ENCODE measurements at regions not wholly inside any gene's neighbourhood (a gene's known extent, or its start where the extent isn't known, plus 50 kb on each side); places are given as distances from the start of the nearest gene placed in this dataset.

DNA sequence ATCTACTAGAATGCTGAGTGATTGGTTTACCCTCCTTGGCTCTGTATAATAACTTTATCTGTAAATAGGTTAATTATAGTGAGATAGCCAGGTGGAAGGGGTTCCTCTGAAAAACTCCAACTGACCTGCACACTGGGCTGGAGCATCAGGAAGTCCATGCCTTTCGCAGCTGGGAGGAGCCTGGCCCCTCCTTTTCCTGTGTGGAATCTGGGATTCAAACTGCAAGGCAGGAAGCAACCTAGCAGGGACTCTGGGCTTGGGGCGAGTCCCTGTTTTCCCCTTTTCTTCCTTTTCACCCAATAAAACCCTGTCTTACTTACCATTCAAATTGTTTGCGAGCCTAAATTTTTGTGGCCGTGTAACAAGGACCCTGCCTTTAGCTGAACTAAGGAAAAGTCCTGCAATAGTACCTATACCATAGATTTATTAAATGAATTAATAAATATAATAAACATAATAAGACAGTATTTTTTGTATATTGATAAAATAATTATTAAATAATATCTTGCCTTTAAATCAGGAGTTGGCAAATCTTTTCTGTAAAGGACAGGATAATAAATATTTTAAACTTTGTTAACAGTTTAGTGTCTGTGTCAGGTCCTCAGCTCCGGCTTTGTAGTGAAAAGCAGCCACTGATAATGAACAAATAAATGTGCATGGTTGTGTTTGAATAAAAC, 406.2 kb upstream of the MMS22L start:
- no peak overlapping the region for H3K4me3 ChIP-seq
- no peaks in the 10 kb centered on the region for H3K27me3 ChIP-seq (ENCODE audit: low read depth)
- intact Hi-C loops (cut with DNase I) = no loop called here
- ATAC-seq (no peak), DNase-seq (no peak)
- no peaks in the 10 kb centered on the region for H3K36me3 ChIP-seq
- H3K4me1 ChIP-seq = no peaks in the 10 kb centered on the region
- H3K9me3 ChIP-seq = no peaks in the 10 kb centered on the region
- TF ChIP-seq, protein P1, sequence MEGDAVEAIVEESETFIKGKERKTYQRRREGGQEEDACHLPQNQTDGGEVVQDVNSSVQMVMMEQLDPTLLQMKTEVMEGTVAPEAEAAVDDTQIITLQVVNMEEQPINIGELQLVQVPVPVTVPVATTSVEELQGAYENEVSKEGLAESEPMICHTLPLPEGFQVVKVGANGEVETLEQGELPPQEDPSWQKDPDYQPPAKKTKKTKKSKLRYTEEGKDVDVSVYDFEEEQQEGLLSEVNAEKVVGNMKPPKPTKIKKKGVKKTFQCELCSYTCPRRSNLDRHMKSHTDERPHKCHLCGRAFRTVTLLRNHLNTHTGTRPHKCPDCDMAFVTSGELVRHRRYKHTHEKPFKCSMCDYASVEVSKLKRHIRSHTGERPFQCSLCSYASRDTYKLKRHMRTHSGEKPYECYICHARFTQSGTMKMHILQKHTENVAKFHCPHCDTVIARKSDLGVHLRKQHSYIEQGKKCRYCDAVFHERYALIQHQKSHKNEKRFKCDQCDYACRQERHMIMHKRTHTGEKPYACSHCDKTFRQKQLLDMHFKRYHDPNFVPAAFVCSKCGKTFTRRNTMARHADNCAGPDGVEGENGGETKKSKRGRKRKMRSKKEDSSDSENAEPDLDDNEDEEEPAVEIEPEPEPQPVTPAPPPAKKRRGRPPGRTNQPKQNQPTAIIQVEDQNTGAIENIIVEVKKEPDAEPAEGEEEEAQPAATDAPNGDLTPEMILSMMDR (IDR thresholded peaks at IDR 0.05) = no peak
- no peak overlapping the region for H3K27ac ChIP-seq

DNA sequence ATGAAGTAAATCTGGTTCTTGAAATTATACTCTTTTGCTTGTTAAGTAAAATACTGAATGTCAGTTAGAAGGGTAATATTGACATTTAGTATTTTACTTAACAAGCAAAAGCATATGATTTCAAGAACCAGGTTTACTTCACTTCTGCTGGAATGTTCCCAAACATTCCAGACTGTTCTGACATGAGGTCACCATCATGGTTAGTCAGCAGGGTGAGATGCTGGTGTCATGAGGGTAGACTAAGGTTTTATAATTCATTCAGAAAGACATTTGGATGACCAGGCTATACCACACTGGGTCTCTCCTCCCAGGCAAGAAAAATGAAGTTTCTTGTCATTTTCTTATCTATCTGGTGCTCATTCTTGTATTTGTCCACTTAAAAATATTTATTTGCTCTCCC, 414.4 kb upstream of the MMS22L start:
- TF ChIP-seq, protein P1 (IDR thresholded peaks at IDR 0.05) = no peak
- Histone ChIP-seq H3K27ac (no peak overlapping the region), H3K27me3 (ENCODE audit: low read depth) (no peaks in the 10 kb centered on the region), H3K4me1 (no peaks in the 10 kb centered on the region), H3K4me3 (no peak overlapping the region), H3K9me3 (no peaks in the 10 kb centered on the region), H3K36me3 (no peaks in the 10 kb centered on the region)
- no peak for ATAC-seq
- DNase-seq = no peak
- intact Hi-C loops (cut with DNase I) = no loop called here

DNA sequence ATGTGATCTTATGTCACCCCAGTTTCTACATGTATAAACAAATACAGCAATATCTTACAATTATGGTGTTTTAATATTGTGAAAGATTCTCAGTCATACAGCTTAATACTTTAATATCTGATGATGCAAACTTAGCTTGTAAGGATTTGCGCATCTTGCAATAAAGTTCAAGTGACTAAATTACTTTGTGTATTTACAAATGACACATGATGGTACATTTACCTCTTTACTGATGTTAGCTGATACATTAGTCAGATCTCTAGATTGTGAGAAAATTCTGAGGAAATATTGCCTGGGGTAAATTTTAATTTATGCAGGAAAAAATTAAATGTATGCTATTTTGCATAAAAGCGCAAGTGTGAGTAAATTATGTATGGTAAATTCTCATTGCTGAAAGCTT, 418.8 kb upstream of the MMS22L start:
- no peaks in the 10 kb centered on the region for H3K36me3 ChIP-seq
- H3K27ac ChIP-seq = no peak overlapping the region
- no peak for DNase-seq
- no peaks in the 10 kb centered on the region for H3K27me3 ChIP-seq (ENCODE audit: low read depth)
- ATAC-seq = no peak
- intact Hi-C loops (cut with DNase I) = no loop called here
- no peaks in the 10 kb centered on the region for H3K4me1 ChIP-seq
- TF ChIP-seq, protein P1 (IDR thresholded peaks at IDR 0.05) = no peak
- H3K4me3 ChIP-seq = no peak overlapping the region
- H3K9me3 ChIP-seq = no peaks in the 10 kb centered on the region

DNA sequence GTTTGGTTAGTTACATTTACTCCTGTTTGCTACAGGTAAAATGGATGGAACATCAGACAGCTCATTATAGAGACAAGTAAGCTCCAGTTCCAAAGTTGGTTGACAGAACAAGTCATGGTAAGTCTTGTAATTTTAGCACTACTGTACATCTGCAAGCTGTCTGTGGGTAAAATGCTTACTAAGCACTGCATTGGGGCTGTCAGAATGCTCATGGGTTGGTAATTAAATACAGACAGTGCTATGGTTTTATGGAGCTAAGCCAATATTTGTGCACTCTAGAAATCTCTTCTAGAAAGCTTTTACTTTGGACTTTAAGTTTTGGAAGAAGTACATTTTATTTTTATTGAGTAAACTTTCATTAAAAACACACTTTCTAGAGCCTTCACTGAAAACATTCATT, 419.2 kb upstream of the MMS22L start:
- ATAC-seq (no peak), DNase-seq (no peak)
- Histone ChIP-seq H3K27me3 (ENCODE audit: low read depth) (no peaks in the 10 kb centered on the region), H3K27ac (no peak overlapping the region), H3K9me3 (no peaks in the 10 kb centered on the region), H3K4me3 (no peak overlapping the region), H3K36me3 (no peaks in the 10 kb centered on the region), H3K4me1 (no peaks in the 10 kb centered on the region)
- intact Hi-C loops (cut with DNase I) = no loop called here
- TF ChIP-seq, protein P1 (IDR thresholded peaks at IDR 0.05) = no peak

DNA sequence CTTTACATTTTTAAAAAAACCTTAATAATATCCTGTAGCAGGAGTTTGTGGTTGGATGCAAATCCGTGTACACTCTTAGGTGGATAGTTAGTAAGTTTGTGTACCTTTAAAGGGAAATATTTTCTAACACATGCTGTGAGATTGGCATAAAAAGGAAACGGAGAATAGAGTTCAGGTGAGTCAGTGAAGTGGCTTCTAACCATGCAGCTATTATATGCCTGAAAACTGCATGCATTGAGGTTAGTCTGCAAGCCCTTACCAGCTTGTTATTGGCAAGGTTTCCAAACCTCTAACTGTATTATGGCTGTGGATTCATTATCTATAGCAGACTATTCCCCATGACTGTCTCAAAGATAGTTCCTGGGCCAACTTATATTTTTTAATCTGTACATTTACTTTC, 420.6 kb upstream of the MMS22L start:
- TF ChIP-seq, protein P1 (IDR thresholded peaks at IDR 0.05) = no peak
- ATAC-seq = no peak

More for the DNA sequence above, 420.6 kb upstream of the MMS22L start:
- Histone ChIP-seq H3K4me1 (no peaks in the 10 kb centered on the region), H3K36me3 (no peaks in the 10 kb centered on the region), H3K27me3 (ENCODE audit: low read depth) (no peaks in the 10 kb centered on the region), H3K4me3 (no peak overlapping the region), H3K9me3 (no peaks in the 10 kb centered on the region), H3K27ac (no peak overlapping the region)
- intact Hi-C loops (cut with DNase I) = no loop called here
- DNase-seq = no peak
